ENCODE measurements at regions not wholly inside any gene's neighbourhood (a gene's known extent, or its start where the extent isn't known, plus 50 kb on each side); places are given as distances from the start of the nearest gene placed in this dataset.

DNA sequence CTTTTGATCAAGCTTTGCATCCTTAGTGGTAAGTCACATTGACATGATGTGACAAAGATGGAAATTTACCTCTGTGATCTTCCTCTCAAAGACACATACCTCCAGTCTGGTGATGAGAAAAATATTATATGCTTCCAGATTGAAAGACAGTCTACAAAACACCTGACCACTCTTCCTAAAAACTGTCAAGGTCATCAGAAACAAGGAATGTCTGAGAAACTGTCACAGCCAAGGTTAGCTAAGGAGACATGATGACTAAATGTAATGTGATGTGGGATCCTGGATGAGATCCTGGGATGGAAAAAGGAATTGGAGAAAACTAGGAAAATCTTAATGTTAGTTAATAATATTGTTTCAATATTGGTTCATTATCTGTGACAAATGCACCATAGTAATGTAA, 226.6 kb upstream of the ST6GAL2 start:
- TF ChIP-seq TBP (optimal IDR thresholded peaks at IDR 0.05; ENCODE audit: low read depth, low read length) (no peak), MYC (IDR thresholded peaks at IDR 0.05; ENCODE audit: low read depth, low read length) (no peak), MYC (CRISPR knock-in tag; IDR thresholded peaks at IDR 0.05; ENCODE audit: borderline replicate concordance, low read depth) (no peak), MYNN (IDR thresholded peaks at IDR 0.05) (no peak), MYNN (CRISPR knock-in tag; IDR thresholded peaks at IDR 0.05) (no peak), RAD21 (CRISPR knock-in tag; conservative IDR thresholded peaks at IDR 0.05 in 1 of 2, IDR thresholded peaks at IDR 0.05 in 1 of 2) (no peak), HOXB6 (CRISPR knock-in tag; IDR thresholded peaks at IDR 0.05; ENCODE audit: borderline replicate concordance) (no peak), NUFIP1 (IDR thresholded peaks at IDR 0.05; ENCODE audit: partially characterized antibody) (no peak), ESRRA (IDR thresholded peaks at IDR 0.05; ENCODE audit: borderline replicate concordance, low read depth) (no peak), PRMT5 (CRISPR knock-in tag; IDR thresholded peaks at IDR 0.05) (no peak)
- TF ChIP-seq, protein P1, sequence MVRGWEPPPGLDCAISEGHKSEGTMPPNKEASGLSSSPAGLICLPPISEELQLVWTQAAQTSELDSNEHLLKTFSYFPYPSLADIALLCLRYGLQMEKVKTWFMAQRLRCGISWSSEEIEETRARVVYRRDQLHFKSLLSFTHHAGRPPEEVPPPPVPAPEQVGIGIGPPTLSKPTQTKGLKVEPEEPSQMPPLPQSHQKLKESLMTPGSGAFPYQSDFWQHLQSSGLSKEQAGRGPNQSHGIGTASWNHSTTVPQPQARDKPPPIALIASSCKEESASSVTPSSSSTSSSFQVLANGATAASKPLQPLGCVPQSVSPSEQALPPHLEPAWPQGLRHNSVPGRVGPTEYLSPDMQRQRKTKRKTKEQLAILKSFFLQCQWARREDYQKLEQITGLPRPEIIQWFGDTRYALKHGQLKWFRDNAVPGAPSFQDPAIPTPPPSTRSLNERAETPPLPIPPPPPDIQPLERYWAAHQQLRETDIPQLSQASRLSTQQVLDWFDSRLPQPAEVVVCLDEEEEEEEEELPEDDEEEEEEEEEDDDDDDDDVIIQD (CRISPR knock-in tag; IDR thresholded peaks at IDR 0.05): no peak

Data from K562 (cell line).